Nephron progenitor cell (in vitro differentiated cells): ENCODE measurements at regions not wholly inside any gene's neighbourhood (a gene's known extent, or its start where the extent isn't known, plus 50 kb on each side); places are given as distances from the start of the nearest gene placed in this dataset.
A peak's percentile ranks its signal among the peaks of the same experiment; 100 is the strongest.

Experiments
- DNase-seq: peaks from one replicate; pipeline ENCODE4 v3.0.0; 2021
- H3K27ac Mint-ChIP-seq: 2 replicates; pipeline ENCODE4 v1.8.0; 2021; ENCODE audit warnings: mild to moderate bottlenecking, moderate library complexity, mixed read lengths
- H3K27me3 Mint-ChIP-seq: 2 replicates; pipeline ENCODE4 v1.8.0; 2021; ENCODE audit warnings: mild to moderate bottlenecking, low read depth, mixed read lengths; ENCODE audit not compliant: poor library complexity
- H3K36me3 Mint-ChIP-seq: 2 replicates; pipeline ENCODE4 v1.8.0; 2021; ENCODE audit warnings: low read depth, mixed read lengths
- H3K4me1 Mint-ChIP-seq: 2 replicates; pipeline ENCODE4 v1.8.0; 2021; ENCODE audit warnings: mixed read lengths
- H3K4me3 Mint-ChIP-seq: 2 replicates; pipeline ENCODE4 v1.8.0; 2021; ENCODE audit warnings: mild to moderate bottlenecking, moderate library complexity, mixed read lengths
- H3K9me3 Mint-ChIP-seq: 2 replicates; pipeline ENCODE4 v1.8.0; 2021; ENCODE audit warnings: mild to moderate bottlenecking, moderate library complexity, mixed read lengths
- CTCF ChIP-seq: fragments of 200-600 bp; sonication (generic); IDR thresholded peaks from 2 replicates; pipeline ENCODE4 v1.5.0; 2021; ENCODE audit warnings: antibody characterized with exemption

- Mint-ChIP-seq H3K27me3 (no peaks in the 10 kb centered on the region), H3K9me3 (no peaks in the 10 kb centered on the region), H3K4me1 (no peaks in the 10 kb centered on the region), H3K4me3 (no peak overlapping the region), H3K36me3 (no peaks in the 10 kb centered on the region), H3K27ac (no peak overlapping the region)
- DNase-seq, result no peak
- TF ChIP-seq CTCF, result no peak
These were observed 1280.2 kb upstream of the ACO1 start for GRCh38 chr9:31104249-31104648.

DNA sequence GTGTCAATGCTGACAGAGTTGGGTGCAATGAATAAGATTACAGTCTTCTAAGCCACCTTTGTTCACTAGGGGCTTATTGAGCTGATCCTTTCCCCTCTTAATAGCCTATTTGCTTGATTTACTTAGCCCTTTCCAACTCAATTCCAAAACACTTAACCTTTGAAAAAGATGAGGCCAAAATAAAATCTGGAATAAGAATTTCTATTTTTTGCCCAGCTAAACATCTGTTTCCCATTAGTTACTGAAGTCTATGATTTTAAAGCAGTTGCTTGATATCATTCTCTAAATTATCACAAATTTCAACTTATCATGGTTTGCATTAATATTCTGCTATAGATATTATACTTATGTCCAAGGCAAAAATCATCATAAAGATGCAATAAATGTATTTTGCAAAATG, 1272.0 kb upstream of the ACO1 start:
- H3K4me3 Mint-ChIP-seq, result no peak overlapping the region
- no peaks in the 10 kb centered on the region for H3K27me3 Mint-ChIP-seq
- H3K36me3 Mint-ChIP-seq, result no peaks in the 10 kb centered on the region
- no peak overlapping the region for H3K27ac Mint-ChIP-seq
- no peak for DNase-seq
- H3K9me3 Mint-ChIP-seq, result no peaks in the 10 kb centered on the region
- no peaks in the 10 kb centered on the region for H3K4me1 Mint-ChIP-seq
- no peak for TF ChIP-seq CTCF

DNA sequence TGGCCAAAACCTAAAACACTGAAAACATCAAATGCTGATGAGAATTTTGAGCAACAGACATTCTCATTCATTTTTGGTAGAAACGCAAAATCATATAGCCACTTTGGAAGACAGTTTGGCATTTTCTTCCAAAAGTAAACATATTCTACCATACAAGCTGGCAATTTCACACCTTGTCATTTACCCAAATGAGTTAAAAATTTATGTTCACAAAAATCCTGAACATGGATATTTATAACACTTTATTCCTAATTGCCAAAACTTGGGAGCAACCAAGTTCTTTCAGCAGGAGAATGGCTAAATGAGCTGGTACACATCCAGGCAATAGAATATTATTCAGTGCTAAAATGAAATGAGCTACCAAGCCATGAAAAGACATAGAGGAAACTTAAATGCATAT, 1270.1 kb upstream of the ACO1 start:
- Mint-ChIP-seq H3K27me3 (no peaks in the 10 kb centered on the region), H3K4me3 (no peak overlapping the region), H3K27ac (no peak overlapping the region), H3K36me3 (no peaks in the 10 kb centered on the region), H3K9me3 (no peaks in the 10 kb centered on the region), H3K4me1 (no peaks in the 10 kb centered on the region)
- no peak for DNase-seq
- TF ChIP-seq CTCF, result no peak

DNA sequence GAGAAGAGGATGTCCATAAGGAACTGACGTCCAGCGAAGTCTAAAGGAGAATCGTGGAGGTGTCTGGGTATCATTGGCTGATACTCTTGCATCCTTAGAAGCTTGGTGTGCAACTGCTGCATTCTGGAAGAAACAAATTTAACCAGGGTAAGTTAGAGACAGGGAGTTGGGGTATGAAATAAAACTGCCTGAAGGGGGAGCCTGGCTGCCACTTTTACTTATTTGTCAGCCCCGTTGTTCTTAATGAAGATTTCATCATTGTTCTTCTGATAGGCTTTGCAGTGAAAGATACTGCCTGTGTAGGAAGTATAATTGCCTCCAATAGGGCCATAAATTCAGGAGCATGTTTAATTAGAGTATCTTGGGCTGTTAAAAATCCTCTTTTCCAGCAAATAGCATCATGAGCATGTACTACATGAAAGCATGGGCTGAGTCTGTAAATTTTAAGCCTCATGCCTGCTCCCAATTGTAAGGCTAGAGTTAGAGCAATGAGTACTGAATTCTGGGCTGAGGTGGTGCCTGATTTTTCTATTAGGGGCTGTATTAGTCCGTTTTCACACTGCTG, 1264.5 kb upstream of the ACO1 start:
- no peaks in the 10 kb centered on the region for H3K36me3 Mint-ChIP-seq
- H3K27ac Mint-ChIP-seq, result no peak overlapping the region
- TF ChIP-seq CTCF, result peak; percentile 41
- peaks cover 12% of the 10 kb centered on the region for H3K9me3 Mint-ChIP-seq
- H3K4me1 Mint-ChIP-seq, result no peaks in the 10 kb centered on the region
- H3K4me3 Mint-ChIP-seq, result no peak overlapping the region
- no peaks in the 10 kb centered on the region for H3K27me3 Mint-ChIP-seq
- no peak for DNase-seq

DNA sequence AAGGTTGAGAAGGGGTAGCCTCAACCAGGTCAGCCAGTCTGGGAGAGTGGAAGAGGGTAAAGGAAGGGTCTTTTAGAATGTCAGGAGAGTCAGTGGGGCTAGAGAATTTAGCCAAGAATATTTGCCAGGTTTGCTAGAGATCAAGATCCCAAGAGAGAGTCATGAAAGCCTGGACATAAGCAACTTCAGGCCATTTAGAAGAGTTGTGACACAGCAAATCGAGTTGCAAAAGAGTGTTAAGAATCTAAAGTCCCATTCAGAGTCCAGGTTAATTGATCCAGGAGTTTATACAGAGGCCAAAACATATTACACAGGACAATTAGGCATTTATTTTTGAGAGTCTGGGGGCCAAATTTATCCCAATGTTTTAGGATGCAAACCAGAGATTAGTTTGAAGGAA, 1260.1 kb upstream of the ACO1 start:
- DNase-seq, result no peak
- H3K27me3 Mint-ChIP-seq, result no peaks in the 10 kb centered on the region
- no peaks in the 10 kb centered on the region for H3K36me3 Mint-ChIP-seq
- no peak overlapping the region for H3K27ac Mint-ChIP-seq
- peaks cover 3% of the 10 kb centered on the region for H3K4me1 Mint-ChIP-seq
- peaks cover 12% of the 10 kb centered on the region for H3K9me3 Mint-ChIP-seq
- H3K4me3 Mint-ChIP-seq, result no peak overlapping the region
- no peak for TF ChIP-seq CTCF

GRCh38 chr9:31135567-31135966, 1248.9 kb upstream of the ACO1 start:
- peaks cover 4% of the 10 kb centered on the region for H3K9me3 Mint-ChIP-seq
- H3K27me3 Mint-ChIP-seq, result no peaks in the 10 kb centered on the region
- DNase-seq, result no peak
- no peak overlapping the region for H3K4me3 Mint-ChIP-seq
- no peaks in the 10 kb centered on the region for H3K4me1 Mint-ChIP-seq
- H3K27ac Mint-ChIP-seq, result no peak overlapping the region
- no peaks in the 10 kb centered on the region for H3K36me3 Mint-ChIP-seq
- TF ChIP-seq CTCF, result no peak
